ENCODE measurements at regions not wholly inside any gene's neighbourhood (a gene's known extent, or its start where the extent isn't known, plus 50 kb on each side); places are given as distances from the start of the nearest gene placed in this dataset.

DNA sequence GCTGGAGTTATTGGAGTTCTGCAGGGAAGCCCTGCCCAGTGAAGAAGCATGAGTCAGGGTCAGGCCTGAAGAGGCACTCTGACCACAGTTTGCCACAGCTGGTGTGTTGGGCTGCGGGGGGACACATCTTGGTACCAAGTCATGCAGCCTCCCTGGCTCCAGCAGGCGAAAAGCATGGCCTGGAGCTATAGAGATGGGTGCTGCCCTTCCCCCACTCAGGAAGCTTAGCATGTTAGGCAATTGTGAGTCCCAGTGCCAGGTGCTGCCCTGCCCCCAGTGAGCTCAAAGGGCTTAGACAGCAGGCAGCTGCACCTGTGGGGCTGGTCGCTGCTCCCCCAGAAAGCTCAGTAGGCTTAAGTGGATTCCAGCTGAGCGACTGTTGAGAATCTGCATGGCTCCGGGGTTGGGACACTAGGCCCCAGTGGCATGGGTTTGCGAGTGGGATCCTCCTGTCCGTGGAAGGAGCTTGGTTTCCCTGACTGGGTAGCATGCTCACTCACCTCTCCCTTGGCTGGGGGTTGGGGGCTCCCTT lies 755.5 kb downstream of the GLUD2 start:
- WGBS, 2 donors = 60 to 94% methylated on average over 3 to 6 of the region's 7 CpGs
- no peak for DNase-seq (ENCODE audit: low spot score in 2 of 2)
- intact Hi-C loops (cut with DNase I; ENCODE audit: low total_unique reads) = no loop called here
- no peak overlapping the region for H3K4me3 ChIP-seq (ENCODE audit: low read depth, poor library complexity, severe bottlenecking)
- TF ChIP-seq CTCF (IDR thresholded peaks at IDR 0.05) = no peak
- no peak for TF ChIP-seq POLR2A (IDR thresholded peaks at IDR 0.05)

DNA sequence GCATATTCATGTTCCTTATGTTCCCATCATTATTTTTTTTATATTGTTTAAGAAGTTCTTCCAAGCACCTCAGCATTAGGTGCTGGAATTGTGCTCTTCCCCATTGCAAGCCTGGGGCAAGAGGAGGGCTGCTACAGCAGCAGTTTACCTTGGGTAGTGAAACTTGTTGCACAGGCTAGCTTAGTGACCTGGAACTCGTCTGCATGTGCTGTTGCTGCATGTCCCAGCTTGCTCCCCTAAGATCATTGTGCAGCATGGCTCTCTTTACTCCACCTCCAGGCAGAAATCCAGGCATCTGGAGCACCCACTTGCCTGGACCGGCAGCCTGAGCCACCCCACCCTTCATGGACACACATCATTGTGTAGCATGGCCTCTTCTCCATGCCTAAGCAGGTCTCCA lies 776.0 kb downstream of the GLUD2 start:
- WGBS, 2 donors = 45 to 46% methylated on average over 1 to 2 of the region's 2 CpGs
- DNase-seq (ENCODE audit: low spot score in 2 of 2) = no peak
- intact Hi-C loops (cut with DNase I; ENCODE audit: low total_unique reads) = no loop called here
- TF ChIP-seq POLR2A (IDR thresholded peaks at IDR 0.05) (no peak), CTCF (IDR thresholded peaks at IDR 0.05) (no peak)
- H3K4me3 ChIP-seq (ENCODE audit: low read depth, poor library complexity, severe bottlenecking) = no peak overlapping the region

- 32 to 51% methylated on average over 2 of the region's 2 CpGs for WGBS, 2 donors
- no peak for DNase-seq (ENCODE audit: low spot score in 2 of 2)
- H3K4me3 ChIP-seq (ENCODE audit: low read depth, poor library complexity, severe bottlenecking) = no peak overlapping the region
- TF ChIP-seq POLR2A (IDR thresholded peaks at IDR 0.05) = no peak
- TF ChIP-seq CTCF (IDR thresholded peaks at IDR 0.05) = no peak
- intact Hi-C loops (cut with DNase I; ENCODE audit: low total_unique reads) = no loop called here
Measured at GRCh38 chrX:121831601-121832000, 784.2 kb downstream of the GLUD2 start.

- intact Hi-C loops (cut with DNase I; ENCODE audit: low total_unique reads) = no loop called here
Measured at GRCh38 chrX:121832446-121832845, 785.0 kb downstream of the GLUD2 start.

GRCh38 chrX:121836000-121836399 lies 788.6 kb downstream of the GLUD2 start:
- WGBS, 2 donors = 54 to 79% methylated on average over 1 of the region's 1 CpG
- TF ChIP-seq CTCF (IDR thresholded peaks at IDR 0.05) = no peak
- no peak for TF ChIP-seq POLR2A (IDR thresholded peaks at IDR 0.05)
- intact Hi-C loops (cut with DNase I; ENCODE audit: low total_unique reads) = no loop called here
- DNase-seq (ENCODE audit: low spot score in 2 of 2) = no peak
- no peak overlapping the region for H3K4me3 ChIP-seq (ENCODE audit: low read depth, poor library complexity, severe bottlenecking)

More at GRCh38 chrX:121832446-121832845, 785.0 kb downstream of the GLUD2 start:
- DNase-seq (ENCODE audit: low spot score in 2 of 2) = no peak
- H3K4me3 ChIP-seq (ENCODE audit: low read depth, poor library complexity, severe bottlenecking) = no peak overlapping the region
- no peak for TF ChIP-seq POLR2A (IDR thresholded peaks at IDR 0.05)
- no peak for TF ChIP-seq CTCF (IDR thresholded peaks at IDR 0.05)
- 54 to 76% methylated on average over 1 of the region's 1 CpG for WGBS, 2 donors

DNA sequence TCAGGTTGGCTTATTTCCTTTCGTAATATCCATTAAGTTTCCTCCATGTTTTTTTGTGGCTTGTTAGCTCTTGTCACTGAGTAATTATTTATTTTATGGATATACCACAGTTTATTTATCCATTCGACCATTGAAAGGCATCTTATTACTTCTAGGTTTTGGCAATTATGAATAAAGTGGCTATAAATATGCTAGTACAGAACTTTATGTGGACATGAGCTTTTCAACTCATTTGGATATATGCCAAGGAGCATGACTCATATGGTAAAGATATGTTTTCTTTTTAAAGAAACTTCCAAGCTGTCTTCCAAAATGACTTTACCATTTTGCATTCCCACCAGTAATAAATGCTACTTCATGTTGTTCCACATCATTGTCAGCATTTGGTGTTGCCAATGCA lies 803.6 kb downstream of the GLUD2 start:
- intact Hi-C loops (cut with DNase I; ENCODE audit: low total_unique reads) = no loop called here
- TF ChIP-seq CTCF (IDR thresholded peaks at IDR 0.05) (no peak), POLR2A (IDR thresholded peaks at IDR 0.05) (no peak)
- no peak overlapping the region for H3K4me3 ChIP-seq (ENCODE audit: low read depth, poor library complexity, severe bottlenecking)
- no peak for DNase-seq (ENCODE audit: low spot score in 2 of 2)
- WGBS, 2 donors = 48 to 65% methylated on average over 2 of the region's 2 CpGs
